Thyroid gland (tissue), 4 donors: ENCODE measurements at regions not wholly inside any gene's neighbourhood (a gene's known extent, or its start where the extent isn't known, plus 50 kb on each side); places are given as distances from the start of the nearest gene placed in this dataset.

Experiments
- CTCF ChIP-seq, 6 experiments: fragments of 200-600 bp in 3 of 6; fragments of 450-650 bp in 3 of 6; sonication (generic) in 3 of 6; IDR thresholded peaks; one replicate each; pipeline ENCODE4 v1.5.1; 2016 to 2019; ENCODE audit warnings: antibody characterized with exemption in 6 of 6, mild to moderate bottlenecking in 2 of 6, inconsistent platforms in 1 of 6, moderate library complexity in 1 of 6
- POLR2A ChIP-seq, 2 donors: fragments of 450-650 bp; IDR thresholded peaks; one replicate each; pipeline ENCODE4 v1.6.1; 2017; ENCODE audit warnings: antibody characterized with exemption in 2 of 2, mild to moderate bottlenecking in 2 of 2, moderate library complexity in 1 of 2

GRCh38 chr5:82405161-82405560 is 127.0 kb upstream of the RPS23 start:
- no peak for TF ChIP-seq CTCF (IDR thresholded peaks at IDR 0.05)
- TF ChIP-seq POLR2A (IDR thresholded peaks at IDR 0.05): no peak
